AG10803 (cell line): ENCODE measurements at regions not wholly inside any gene's neighbourhood (a gene's known extent, or its start where the extent isn't known, plus 50 kb on each side); places are given as distances from the start of the nearest gene placed in this dataset.

Experiments
- DNase-seq: peaks from one replicate; pipeline ENCODE4 v3.0.0; 2010; ENCODE audit warnings: low read depth
- H3K4me3 ChIP-seq: 2 replicates; pipeline ENCODE4 v1.5.1; 2011; ENCODE audit warnings: mild to moderate bottlenecking, low read length, control low read depth
- TF ChIP-seq, protein P1 (sequence below): conservative IDR thresholded peaks from 2 replicates; pipeline ENCODE4 v1.5.1; 2011; ENCODE audit warnings: mild to moderate bottlenecking, low read length, control low read depth, inconsistent platforms

DNA sequence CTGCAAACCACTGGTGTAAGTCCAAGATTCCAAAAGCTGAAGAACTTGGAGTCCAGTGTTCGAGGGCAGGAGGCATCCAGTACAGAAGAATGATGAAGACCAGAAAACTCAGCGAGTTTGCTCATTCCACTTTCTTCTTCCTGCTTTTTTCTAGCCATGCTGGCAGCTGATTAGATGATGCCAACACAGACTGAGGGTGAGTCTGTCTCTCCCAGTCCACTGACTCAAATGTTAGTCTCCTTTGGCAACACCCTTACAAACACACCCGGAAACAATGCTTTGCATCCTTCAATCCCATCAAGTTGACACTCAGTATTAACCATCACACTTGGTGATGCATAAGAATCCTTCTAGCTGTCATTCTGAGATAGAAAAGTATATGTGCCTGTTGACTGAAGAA lies 1504.6 kb downstream of the EFNB2 start:
- no peak overlapping the region for H3K4me3 ChIP-seq
- DNase-seq, result no peak
- TF ChIP-seq, protein P1, sequence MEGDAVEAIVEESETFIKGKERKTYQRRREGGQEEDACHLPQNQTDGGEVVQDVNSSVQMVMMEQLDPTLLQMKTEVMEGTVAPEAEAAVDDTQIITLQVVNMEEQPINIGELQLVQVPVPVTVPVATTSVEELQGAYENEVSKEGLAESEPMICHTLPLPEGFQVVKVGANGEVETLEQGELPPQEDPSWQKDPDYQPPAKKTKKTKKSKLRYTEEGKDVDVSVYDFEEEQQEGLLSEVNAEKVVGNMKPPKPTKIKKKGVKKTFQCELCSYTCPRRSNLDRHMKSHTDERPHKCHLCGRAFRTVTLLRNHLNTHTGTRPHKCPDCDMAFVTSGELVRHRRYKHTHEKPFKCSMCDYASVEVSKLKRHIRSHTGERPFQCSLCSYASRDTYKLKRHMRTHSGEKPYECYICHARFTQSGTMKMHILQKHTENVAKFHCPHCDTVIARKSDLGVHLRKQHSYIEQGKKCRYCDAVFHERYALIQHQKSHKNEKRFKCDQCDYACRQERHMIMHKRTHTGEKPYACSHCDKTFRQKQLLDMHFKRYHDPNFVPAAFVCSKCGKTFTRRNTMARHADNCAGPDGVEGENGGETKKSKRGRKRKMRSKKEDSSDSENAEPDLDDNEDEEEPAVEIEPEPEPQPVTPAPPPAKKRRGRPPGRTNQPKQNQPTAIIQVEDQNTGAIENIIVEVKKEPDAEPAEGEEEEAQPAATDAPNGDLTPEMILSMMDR, result no peak

DNA sequence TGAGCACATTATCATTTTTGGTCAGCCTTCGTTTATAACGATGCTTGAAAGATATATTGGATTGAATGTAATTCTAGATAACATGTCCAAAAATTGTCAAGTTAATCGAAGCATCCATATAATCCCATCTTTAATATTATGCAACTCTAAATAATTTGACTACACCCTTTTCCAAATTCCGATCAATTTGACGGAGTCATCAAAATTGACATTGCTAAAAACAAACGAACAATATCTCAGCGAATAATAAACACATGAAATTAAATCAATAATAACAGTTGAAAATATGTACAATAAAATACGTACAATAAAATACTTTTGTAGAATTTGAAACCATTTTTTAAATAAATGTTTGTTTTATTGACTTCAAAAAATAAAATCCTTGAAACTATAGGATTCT lies 1516.4 kb downstream of the EFNB2 start:
- TF ChIP-seq, protein P1, result no peak
- no peak overlapping the region for H3K4me3 ChIP-seq
- no peak for DNase-seq

DNA sequence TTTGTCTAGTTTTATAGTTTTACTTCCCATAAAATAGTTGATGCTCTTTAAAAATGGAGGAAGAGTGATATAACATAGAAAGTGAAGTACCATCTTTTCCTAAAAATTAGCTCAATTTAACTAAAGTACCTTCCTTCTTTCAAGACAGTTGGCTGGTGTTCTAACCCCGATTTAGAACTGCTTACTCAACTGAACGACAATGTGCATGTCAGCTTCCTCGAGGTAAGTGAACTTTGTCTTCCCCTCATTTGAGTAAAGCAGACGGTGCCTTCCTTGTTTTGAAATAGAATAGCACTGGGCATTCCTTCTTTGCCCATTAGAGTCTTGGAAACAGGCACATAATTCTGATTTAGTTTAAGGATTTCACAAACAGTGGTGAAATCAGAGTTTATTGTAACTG lies 1519.2 kb downstream of the EFNB2 start:
- H3K4me3 ChIP-seq, result no peak overlapping the region
- TF ChIP-seq, protein P1, result no peak
- DNase-seq, result no peak

DNA sequence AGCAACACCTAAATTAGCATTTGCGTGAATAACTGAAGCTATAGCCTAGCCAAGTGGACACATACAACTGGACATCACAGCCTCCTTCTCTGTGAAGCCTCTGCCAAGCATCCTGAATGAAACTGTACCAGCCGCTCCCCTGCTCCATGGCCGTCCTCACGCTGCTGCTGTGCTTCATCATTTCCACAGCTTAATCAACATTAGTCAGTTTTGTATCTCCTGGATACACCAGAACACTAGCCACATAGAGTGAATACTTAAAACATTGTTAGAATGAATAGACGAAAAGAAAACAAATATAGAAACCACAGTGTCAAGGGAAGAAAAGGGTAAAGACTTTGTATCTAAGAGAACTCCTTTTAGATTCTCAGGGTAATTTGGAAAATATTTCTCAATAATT lies 1526.9 kb downstream of the EFNB2 start:
- no peak for DNase-seq

DNA sequence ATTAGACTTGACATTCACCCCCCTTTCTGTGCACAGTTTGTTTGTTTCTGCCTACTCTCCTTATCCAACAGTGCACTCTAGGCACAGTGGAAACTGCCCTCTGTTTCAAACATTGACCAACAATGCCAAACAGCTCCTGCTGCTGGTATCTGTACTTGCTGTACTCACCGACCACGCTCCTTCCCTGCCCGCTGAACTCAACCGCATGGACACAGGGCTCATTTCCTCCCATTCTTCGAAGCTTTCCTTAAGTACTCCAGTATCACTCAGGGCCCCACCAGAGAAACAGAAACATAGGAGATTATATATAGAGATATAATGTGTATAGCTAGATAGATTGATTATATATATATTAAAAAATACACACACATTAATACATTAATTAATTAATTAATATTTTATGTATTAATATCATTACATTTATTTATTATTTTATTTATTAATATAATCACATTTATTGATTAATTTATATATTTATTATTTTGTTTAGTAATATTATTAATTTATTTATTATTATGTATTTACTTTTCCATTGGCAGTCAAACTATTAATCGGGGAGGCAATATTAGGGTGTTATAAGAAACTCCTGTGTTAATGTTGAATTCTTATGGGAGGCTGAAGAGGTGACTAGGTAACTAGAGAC lies 1528.2 kb downstream of the EFNB2 start:
- DNase-seq, result no peak
- no peak overlapping the region for H3K4me3 ChIP-seq
- TF ChIP-seq, protein P1, result no peak

More for the DNA sequence above, 1526.9 kb downstream of the EFNB2 start:
- H3K4me3 ChIP-seq, result no peak overlapping the region
- TF ChIP-seq, protein P1, result no peak

DNA sequence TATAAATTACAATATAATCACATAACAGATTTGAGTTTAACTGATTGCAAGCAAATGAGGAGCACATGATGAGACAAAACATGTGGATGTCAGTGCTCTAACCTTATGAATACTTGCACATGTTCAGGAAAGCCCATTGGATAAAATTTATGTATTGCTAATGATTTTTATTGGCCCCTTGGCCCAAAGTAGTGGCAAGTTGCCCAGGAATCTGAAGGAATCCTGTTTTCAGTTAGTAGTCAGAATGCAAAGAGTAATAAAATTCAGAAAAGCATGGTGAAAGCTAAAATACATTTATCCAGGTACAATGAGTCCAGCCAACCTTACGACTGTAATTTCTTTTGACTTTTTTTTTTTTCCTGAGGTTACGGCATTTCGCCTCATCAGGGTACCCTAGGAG lies 1539.4 kb downstream of the EFNB2 start:
- H3K4me3 ChIP-seq, result no peak overlapping the region
- TF ChIP-seq, protein P1, result no peak
- DNase-seq, result no peak

DNA sequence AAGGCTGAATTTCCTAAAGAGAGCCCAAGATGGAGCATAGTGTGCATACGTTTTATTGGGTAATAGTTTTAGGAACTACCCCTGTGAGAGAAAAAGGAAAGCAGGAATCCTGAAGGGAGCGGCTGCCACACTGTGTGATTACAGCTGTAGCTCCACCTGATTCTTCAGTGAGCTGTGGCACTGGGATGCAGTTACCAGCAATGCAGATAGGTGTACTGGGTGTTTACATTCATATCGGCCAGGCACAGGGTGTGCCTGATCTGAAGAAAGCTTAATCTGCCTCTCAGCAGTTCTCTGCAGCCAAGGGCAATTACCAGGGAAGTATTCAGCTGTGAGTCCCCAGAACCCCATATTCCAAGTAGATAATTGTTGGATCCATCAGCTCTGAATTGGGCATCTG lies 1541.8 kb downstream of the EFNB2 start:
- DNase-seq, result no peak
- TF ChIP-seq, protein P1, result no peak
- H3K4me3 ChIP-seq, result no peak overlapping the region
